H9 (cell line): ENCODE measurements at regions not wholly inside any gene's neighbourhood (a gene's known extent, or its start where the extent isn't known, plus 50 kb on each side); places are given as distances from the start of the nearest gene placed in this dataset.
"Not testable (repeated sequence)": the region's sequence is repeated elsewhere in the genome, so short reads cannot be mapped to it uniquely, and the experiment has no call there.

ENCODE experiments used
- DNase-seq: peaks from one replicate; pipeline ENCODE4 v3.0.0-alpha.2; 2017
- H2AFZ ChIP-seq: one replicate; pipeline ENCODE4 v1.6.1; 2013; ENCODE audit warnings: mild to moderate bottlenecking, low read length, control low read depth, moderate library complexity
- H2AK5ac ChIP-seq: 2 replicates; pipeline ENCODE4 v1.6.1; 2013; ENCODE audit warnings: low read length, control low read depth, mixed read lengths; ENCODE audit not compliant: insufficient read length
- H2BK120ac ChIP-seq: one replicate; pipeline ENCODE4 v1.6.1; 2013; ENCODE audit warnings: low read depth, mild to moderate bottlenecking, low read length, control low read depth, inconsistent platforms; ENCODE audit not compliant: poor library complexity, severe bottlenecking
- H2BK12ac ChIP-seq: 2 replicates; pipeline ENCODE4 v1.6.1; 2013; ENCODE audit warnings: low read length, control low read depth, mixed read lengths, low read depth; ENCODE audit not compliant: insufficient read length
- H2BK15ac ChIP-seq: 2 replicates; pipeline ENCODE4 v1.6.1; 2013; ENCODE audit warnings: low read depth, low read length, control low read depth
- H2BK20ac ChIP-seq: one replicate; pipeline ENCODE4 v1.6.1; 2013; ENCODE audit warnings: low read depth, mild to moderate bottlenecking, low read length, control low read depth, inconsistent platforms; ENCODE audit not compliant: poor library complexity, severe bottlenecking
- H2BK5ac ChIP-seq: 2 replicates; pipeline ENCODE4 v1.6.1; 2013; ENCODE audit warnings: low read length, control low read depth, mixed read lengths; ENCODE audit not compliant: insufficient read length
- H3K14ac ChIP-seq: 2 replicates; pipeline ENCODE4 v1.6.1; 2013; ENCODE audit warnings: low read length, control low read depth; ENCODE audit not compliant: insufficient read depth
- H3K18ac ChIP-seq: 2 replicates; pipeline ENCODE4 v1.6.1; 2013; ENCODE audit warnings: low read depth, mild to moderate bottlenecking, mixed read lengths, low read length, control low read depth; ENCODE audit not compliant: insufficient read length
- H3K23ac ChIP-seq: 2 replicates; pipeline ENCODE4 v1.6.1; 2013; ENCODE audit warnings: low read length, control low read depth, mixed read lengths, low read depth; ENCODE audit not compliant: insufficient read length
- H3K23me2 ChIP-seq: 2 replicates; pipeline ENCODE4 v1.6.1; 2013; ENCODE audit warnings: low read depth, mild to moderate bottlenecking, mixed read lengths, low read length, control low read depth; ENCODE audit not compliant: insufficient read length, poor library complexity, severe bottlenecking
- H3K27ac ChIP-seq: 2 replicates; pipeline ENCODE4 v1.5.1; 2013; ENCODE audit warnings: low read length, control low read depth, mixed read lengths, low read depth; ENCODE audit not compliant: insufficient read length
- H3K27me3 ChIP-seq: 2 replicates; pipeline ENCODE4 v1.6.1; 2013; ENCODE audit warnings: low read length, control low read depth, inconsistent platforms; ENCODE audit not compliant: insufficient read depth
- H3K4ac ChIP-seq: 2 replicates; pipeline ENCODE4 v1.6.1; 2013; ENCODE audit warnings: low read depth, mild to moderate bottlenecking, control low read depth, inconsistent platforms, low read length, moderate library complexity
- H3K4me1 ChIP-seq: 2 replicates; pipeline ENCODE4 v1.6.1; 2013; ENCODE audit warnings: low read length, control low read depth, inconsistent platforms; ENCODE audit not compliant: insufficient read depth
- H3K4me2 ChIP-seq: 2 replicates; pipeline ENCODE4 v1.6.1; 2013; ENCODE audit warnings: low read length, control low read depth, mixed read lengths; ENCODE audit not compliant: insufficient read length, insufficient read depth
- H3K56ac ChIP-seq: 2 replicates; pipeline ENCODE4 v1.6.1; 2013; ENCODE audit warnings: low read depth, mild to moderate bottlenecking, mixed read lengths, low read length, control low read depth; ENCODE audit not compliant: insufficient read length
- H3K79me1 ChIP-seq: 2 replicates; pipeline ENCODE4 v1.6.1; 2013; ENCODE audit warnings: low read depth, mild to moderate bottlenecking, moderate library complexity, low read length, control low read depth, inconsistent platforms; ENCODE audit not compliant: insufficient read depth, poor library complexity, severe bottlenecking
- H3K79me2 ChIP-seq: 2 replicates; pipeline ENCODE4 v1.6.1; 2013; ENCODE audit warnings: low read length, control low read depth, inconsistent platforms; ENCODE audit not compliant: insufficient read depth
- H3K9ac ChIP-seq: 2 replicates; pipeline ENCODE4 v1.6.1; 2013; ENCODE audit warnings: low read length, control low read depth, mixed read lengths; ENCODE audit not compliant: insufficient read length; ENCODE audit errors: extremely low read depth
- H3K9me3 ChIP-seq: one replicate; pipeline ENCODE4 v1.6.1; 2013; ENCODE audit warnings: low read depth, low read length, inconsistent platforms; ENCODE audit not compliant: control insufficient read depth
- H3T11ph ChIP-seq: one replicate; pipeline ENCODE4 v1.6.1; 2013; ENCODE audit warnings: mild to moderate bottlenecking, low read length, control low read depth, inconsistent platforms
- H4K20me1 ChIP-seq: one replicate; pipeline ENCODE4 v1.6.1; 2013; ENCODE audit not compliant: control insufficient read depth, insufficient read length, insufficient read depth
- H4K5ac ChIP-seq: 2 replicates; pipeline ENCODE4 v1.6.1; 2013; ENCODE audit warnings: low read depth, mild to moderate bottlenecking, mixed read lengths, low read length, control low read depth; ENCODE audit not compliant: insufficient read length
- H4K8ac ChIP-seq: replicated peaks from 2 replicates; pipeline ENCODE4 v1.6.1; 2013; ENCODE audit warnings: low read length, control low read depth, mixed read lengths, low read depth; ENCODE audit not compliant: insufficient read length
- H4K91ac ChIP-seq: 2 replicates; pipeline ENCODE4 v1.6.1; 2013; ENCODE audit warnings: low read depth, mild to moderate bottlenecking, moderate library complexity, mixed read lengths, low read length, control low read depth; ENCODE audit not compliant: insufficient read length
- H3K27ac Mint-ChIP-seq, 3 experiments: 2 replicates in 2 of 3; 3 replicates in 1 of 3; pipeline ENCODE4 v1.8.0; 2020 to 2021; ENCODE audit warnings: mixed read lengths in 3 of 3, mild to moderate bottlenecking in 1 of 3, moderate library complexity in 1 of 3
- H3K27me3 Mint-ChIP-seq: 2 replicates; pipeline ENCODE4 v1.8.0; 2021; ENCODE audit warnings: low read depth, mild to moderate bottlenecking, moderate library complexity, mixed read lengths
- H3K36me3 Mint-ChIP-seq, 3 experiments: 2 replicates in 2 of 3; 3 replicates in 1 of 3; pipeline ENCODE4 v1.8.0; 2020 to 2021; ENCODE audit warnings: low read depth in 3 of 3, mixed read lengths in 3 of 3; ENCODE audit not compliant: insufficient read depth in 1 of 3
- H3K4me1 Mint-ChIP-seq, 2 experiments: 2 replicates each; pipeline ENCODE4 v1.8.0; 2020; ENCODE audit warnings: mixed read lengths in 2 of 2
- H3K4me3 Mint-ChIP-seq, 2 experiments: 2 replicates in 1 of 2; 3 replicates in 1 of 2; pipeline ENCODE4 v1.8.0; 2020 to 2021; ENCODE audit warnings: mild to moderate bottlenecking in 2 of 2, mixed read lengths in 2 of 2, moderate library complexity in 1 of 2
- H3K9me3 Mint-ChIP-seq, 2 experiments: 2 replicates in 1 of 2; 3 replicates in 1 of 2; pipeline ENCODE4 v1.8.0; 2020; ENCODE audit warnings: mild to moderate bottlenecking in 2 of 2, mixed read lengths in 2 of 2, moderate library complexity in 1 of 2
- WGBS: extraction: QIAGEN DNeasy Blood & Tissue Kit; methylation state at CpG from one replicate; pipeline ENCODE4 v1.1.7; 2013; ENCODE audit warnings: missing lambda C conversion rate, low lambda C conversion rate, mixed read lengths; ENCODE audit not compliant: insufficient read length; ENCODE audit errors: extremely low coverage; 5-methylcytosine and 5-hydroxymethylcytosine counted together

- not testable (repeated sequence) for H3K14ac ChIP-seq, H3K27ac ChIP-seq, H3K4me1 Mint-ChIP-seq, H3K36me3 Mint-ChIP-seq, H3K18ac ChIP-seq, H3K4me3 Mint-ChIP-seq, H4K5ac ChIP-seq, H2AFZ ChIP-seq, H3K4me2 ChIP-seq, H3K23ac ChIP-seq, H3T11ph ChIP-seq, H3K56ac ChIP-seq, H4K20me1 ChIP-seq, H3K27me3 Mint-ChIP-seq, DNase-seq, H3K27me3 ChIP-seq, H3K9me3 ChIP-seq, H3K9ac ChIP-seq, H4K8ac ChIP-seq, H3K27ac Mint-ChIP-seq, H3K79me1 ChIP-seq, H3K4ac ChIP-seq, H3K9me3 Mint-ChIP-seq, H2BK15ac ChIP-seq, H3K4me1 ChIP-seq, H2AK5ac ChIP-seq, H3K23me2 ChIP-seq, H2BK12ac ChIP-seq, H3K79me2 ChIP-seq, H4K91ac ChIP-seq, H2BK20ac ChIP-seq, H2BK5ac ChIP-seq, H2BK120ac ChIP-seq
- WGBS = no CpG with 5 or more reads among the region's 5 CpGs
Observed at GRCh38 chr16:29330623-29331022, 75.9 kb downstream of the NPIPB11 start.
